GM23338 (cell line): ENCODE measurements at regions not wholly inside any gene's neighbourhood (a gene's known extent, or its start where the extent isn't known, plus 50 kb on each side); places are given as distances from the start of the nearest gene placed in this dataset.

ENCODE experiments used
- ATAC-seq: fragments of 200-7000 bp; cut with Tn5 transposase; 3 replicates; pipeline ENCODE4 v1.9.1; 2020
- DNase-seq: peaks from one replicate; pipeline ENCODE4 v3.0.0-alpha.2; 2015; ENCODE audit warnings: low spot score
- H2AFZ ChIP-seq: fragments of 200-600 bp; sonication (generic); 2 replicates; pipeline ENCODE4 v1.8.0; 2016; ENCODE audit warnings: antibody characterized with exemption, mild to moderate bottlenecking, moderate library complexity
- H3F3A ChIP-seq: fragments of 200-600 bp; sonication (generic); replicated peaks from 2 replicates; pipeline ENCODE4 v1.8.0; 2017; ENCODE audit warnings: antibody characterized with exemption, mixed run types, low read depth
- H3K27ac ChIP-seq: fragments of 200-600 bp; sonication (generic); 2 replicates; pipeline ENCODE4 v1.6.1; 2016; ENCODE audit warnings: low read depth
- H3K27me3 ChIP-seq: fragments of 200-600 bp; sonication (generic); 2 replicates; pipeline ENCODE4 v1.8.0; 2016; ENCODE audit warnings: mild to moderate bottlenecking, mixed run types, moderate library complexity; ENCODE audit not compliant: insufficient read depth
- H3K36me3 ChIP-seq: fragments of 200-600 bp; sonication (generic); 2 replicates; pipeline ENCODE4 v1.8.0; 2016; ENCODE audit warnings: mild to moderate bottlenecking; ENCODE audit not compliant: insufficient read depth
- H3K4me1 ChIP-seq: fragments of 200-600 bp; sonication (generic); 2 replicates; pipeline ENCODE4 v1.8.0; 2016; ENCODE audit warnings: mild to moderate bottlenecking, moderate library complexity; ENCODE audit not compliant: insufficient read depth
- H3K4me2 ChIP-seq: fragments of 200-600 bp; sonication (generic); 2 replicates; pipeline ENCODE4 v1.7.1; 2017; ENCODE audit warnings: mixed run types
- H3K4me3 ChIP-seq: fragments of 200-600 bp; sonication (generic); 2 replicates; pipeline ENCODE4 v1.6.1; 2016; ENCODE audit warnings: mixed run types
- H3K79me2 ChIP-seq: fragments of 200-600 bp; sonication (generic); replicated peaks from 2 replicates; pipeline ENCODE4 v1.8.0; 2017; ENCODE audit warnings: mild to moderate bottlenecking; ENCODE audit not compliant: insufficient read depth
- H3K9me2 ChIP-seq: fragments of 200-600 bp; sonication (generic); 2 replicates; pipeline ENCODE4 v1.8.0; 2017; ENCODE audit not compliant: insufficient read depth
- H4K20me1 ChIP-seq: fragments of 200-600 bp; sonication (generic); replicated peaks from 2 replicates; pipeline ENCODE4 v1.8.0; 2017; ENCODE audit warnings: mild to moderate bottlenecking; ENCODE audit not compliant: insufficient read depth
- H3K27ac Mint-ChIP-seq: 2 replicates; pipeline ENCODE4 v1.8.0; 2020; ENCODE audit warnings: inconsistent platforms, mild to moderate bottlenecking, moderate library complexity, mixed read lengths
- H3K27me3 Mint-ChIP-seq: 3 replicates; pipeline ENCODE4 v1.8.0; 2022; ENCODE audit warnings: low read depth, mild to moderate bottlenecking, moderate library complexity, mixed read lengths, inconsistent platforms; ENCODE audit not compliant: insufficient read depth, poor library complexity
- H3K36me3 Mint-ChIP-seq: 3 replicates; pipeline ENCODE4 v1.8.0; 2021; ENCODE audit warnings: low read depth, mild to moderate bottlenecking, inconsistent platforms, moderate library complexity, mixed read lengths
- H3K4me1 Mint-ChIP-seq: 3 replicates; pipeline ENCODE4 v1.8.0; 2020; ENCODE audit warnings: mild to moderate bottlenecking, inconsistent platforms, mixed read lengths
- H3K4me3 Mint-ChIP-seq: 3 replicates; pipeline ENCODE4 v1.8.0; 2021; ENCODE audit warnings: moderate library complexity, mild to moderate bottlenecking, inconsistent platforms, mixed read lengths
- H3K9me3 Mint-ChIP-seq: 3 replicates; pipeline ENCODE4 v1.8.0; 2020; ENCODE audit warnings: moderate library complexity, mild to moderate bottlenecking, inconsistent platforms, mixed read lengths
- CREB1 ChIP-seq: fragments of 250-450 bp; sonication (Bioruptor Pico); IDR thresholded peaks from 2 replicates; pipeline ENCODE4 v1.5.0; 2020; ENCODE audit warnings: low read depth, mild to moderate bottlenecking, moderate library complexity
- CTCF ChIP-seq, 2 experiments: fragments of 200-600 bp in 1 of 2; sonication (generic) in 1 of 2; conservative IDR thresholded peaks; 2 replicates each; pipeline versions ENCODE4 v1.5.1 to v1.6.1; 2016 to 2017; ENCODE audit warnings: antibody characterized with exemption in 2 of 2, low read depth in 2 of 2, mild to moderate bottlenecking in 2 of 2, moderate library complexity in 1 of 2
- ETS1 ChIP-seq: IDR thresholded peaks from 2 replicates; pipeline ENCODE4 v1.6.1; 2016; ENCODE audit warnings: antibody characterized with exemption
- EZH2 ChIP-seq: fragments of 200-600 bp; sonication (generic); IDR thresholded peaks from one replicate; pipeline ENCODE4 v1.8.0; 2017; ENCODE audit warnings: antibody characterized with exemption, mild to moderate bottlenecking, low read depth; ENCODE audit not compliant: unreplicated experiment
- EZH2phosphoT487 ChIP-seq: fragments of 200-600 bp; sonication (generic); IDR thresholded peaks from one replicate; pipeline ENCODE4 v1.8.1; 2018; ENCODE audit warnings: antibody characterized with exemption; ENCODE audit not compliant: unreplicated experiment
- JUNB ChIP-seq: IDR thresholded peaks from one replicate; pipeline ENCODE4 v1.6.1; 2016; ENCODE audit warnings: antibody characterized with exemption; ENCODE audit not compliant: unreplicated experiment
- POLR2AphosphoS5 ChIP-seq: IDR thresholded peaks from 2 replicates; pipeline ENCODE4 v1.6.1; 2016; ENCODE audit warnings: antibody characterized with exemption, low read depth
- REST ChIP-seq: IDR thresholded peaks from one replicate; pipeline ENCODE4 v1.6.1; 2018; ENCODE audit warnings: antibody characterized with exemption; ENCODE audit not compliant: unreplicated experiment

- no peak for TF ChIP-seq REST
- TF ChIP-seq JUNB, result no peak
- TF ChIP-seq POLR2AphosphoS5, result no peak
- TF ChIP-seq CTCF (conservative IDR thresholded peaks at IDR 0.05; ENCODE audit: low read depth in 2 of 2), result no peak
- no peak for TF ChIP-seq EZH2phosphoT487
- TF ChIP-seq CREB1, result no peak
These were observed 85.3 kb upstream of the GOLGA8J start (continued) for GRCh38 chr15:29997499-29997898.

GRCh38 chr15:29994284-29994683 lies 88.5 kb upstream of the GOLGA8J start:
- peak overlapping the region; percentile 39 for H2AFZ ChIP-seq

More at GRCh38 chr15:29994284-29994683, 88.5 kb upstream of the GOLGA8J start:
- Histone ChIP-seq H3F3A (no peaks in the 10 kb centered on the region), H3K27me3 (no peaks in the 10 kb centered on the region), H4K20me1 (no peaks in the 10 kb centered on the region), H3K4me1 (peaks cover 14% of the 10 kb centered on the region; the same call in 1 of the 2 replicates), H3K4me3 (no peak overlapping the region), H3K36me3 (no peaks in the 10 kb centered on the region), H3K27ac (no peak overlapping the region), H3K4me2 (peak overlapping the region; percentile 25; the same call in 1 of the 2 replicates), H3K9me2 (no peaks in the 10 kb centered on the region), H3K79me2 (no peaks in the 10 kb centered on the region)
- H3K4me3 Mint-ChIP-seq, result no peak overlapping the region
- no peaks in the 10 kb centered on the region for H3K36me3 Mint-ChIP-seq
- peaks cover 2% of the 10 kb centered on the region for H3K27me3 Mint-ChIP-seq
- ATAC-seq, result no peak
- TF ChIP-seq ETS1, result no peak
- TF ChIP-seq EZH2, result no peak
- TF ChIP-seq CREB1, result no peak
- TF ChIP-seq CTCF (conservative IDR thresholded peaks at IDR 0.05; ENCODE audit: low read depth in 2 of 2), result no peak
- peaks cover 19% of the 10 kb centered on the region for H3K4me1 Mint-ChIP-seq
- DNase-seq, result no peak
- no peak overlapping the region for H3K27ac Mint-ChIP-seq
- no peaks in the 10 kb centered on the region for H3K9me3 Mint-ChIP-seq
